ENCODE measurements at regions not wholly inside any gene's neighbourhood (a gene's known extent, or its start where the extent isn't known, plus 50 kb on each side); places are given as distances from the start of the nearest gene placed in this dataset.
A peak's percentile ranks its signal among the peaks of the same experiment; 100 is the strongest.

DNA sequence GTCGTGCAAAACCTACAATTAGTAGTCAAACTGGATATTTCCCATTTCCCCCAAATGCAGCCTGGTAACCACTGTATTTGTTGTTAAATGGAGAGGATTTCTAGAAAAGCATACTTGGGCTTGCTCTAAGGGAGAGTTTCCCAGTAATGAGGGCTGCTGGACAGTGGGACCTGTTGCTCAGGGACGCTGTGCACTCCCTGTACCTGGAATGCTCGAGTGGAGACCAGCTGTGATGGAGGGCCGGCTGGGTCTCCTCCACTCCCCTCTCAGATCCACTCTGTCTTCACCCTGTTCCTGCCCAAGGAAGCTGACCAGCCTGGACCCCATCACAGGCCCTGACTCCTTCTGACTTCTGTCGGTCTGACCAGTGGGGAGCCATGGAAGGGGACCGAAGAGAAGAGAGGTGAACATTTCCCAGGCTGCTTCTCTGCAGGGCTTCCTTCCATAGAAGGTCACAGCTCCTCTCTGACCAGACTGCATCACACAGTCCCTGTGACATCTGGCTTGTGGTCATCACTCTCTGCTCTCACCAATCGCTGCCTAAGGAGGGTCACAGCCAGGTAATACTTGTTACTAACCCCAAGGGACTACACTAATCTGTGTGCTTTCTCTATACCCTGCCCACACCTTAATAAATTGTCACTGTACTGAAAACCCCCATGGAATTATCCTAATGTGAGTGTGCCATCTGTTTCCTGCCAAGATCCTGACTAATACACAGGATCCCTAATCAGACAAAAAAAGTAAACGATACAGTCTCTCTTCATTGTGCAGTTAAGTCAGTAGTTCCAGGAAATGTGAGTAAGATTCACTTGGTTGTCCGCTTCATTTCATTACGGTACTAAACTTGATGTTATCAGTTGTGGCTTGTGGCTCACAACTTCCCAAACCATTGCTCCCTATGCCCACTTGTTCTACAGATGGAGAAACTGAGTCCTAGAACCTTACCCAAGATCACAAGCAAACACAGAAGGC lies 102.4 kb downstream of the CCT6B start:
- no peaks in the 10 kb centered on the region for H3K36me3 ChIP-seq (ENCODE audit: control insufficient read depth, insufficient read depth, low read length)
- no peaks in the 10 kb centered on the region for H3K27me3 ChIP-seq (ENCODE audit: control insufficient read depth, insufficient read depth, low read length)
- DNase-seq (no peak), ATAC-seq (ENCODE audit: low read depth in 2 of 2) (no peak)
- Mint-ChIP-seq H3K27me3 (peaks cover 10% of the 10 kb centered on the region), H3K9me3 (no peaks in the 10 kb centered on the region), H3K27ac (no peak overlapping the region), H3K4me1 (peaks cover 0 to 3% (median 0%) of the 10 kb centered on the region in 4 donors), H3K4me3 (no peak overlapping the region), H3K36me3 (no peaks in the 10 kb centered on the region)
- H3K4me1 ChIP-seq (ENCODE audit: control insufficient read depth, insufficient read depth, low read length, poor library complexity, severe bottlenecking): no peaks in the 10 kb centered on the region
- H3K9me3 ChIP-seq (ENCODE audit: control insufficient read depth in 2 of 2, low read length in 2 of 2): no peaks in the 10 kb centered on the region
- H3K4me3 ChIP-seq (ENCODE audit: low read depth, low read length): no peak overlapping the region
- no peak overlapping the region for H3K27ac ChIP-seq (ENCODE audit: insufficient read depth, low read length, poor library complexity, severe bottlenecking)

- H3K9me3 Mint-ChIP-seq: no peaks in the 10 kb centered on the region
- no peaks in the 10 kb centered on the region for H3K36me3 Mint-ChIP-seq
- no peak overlapping the region for H3K4me3 Mint-ChIP-seq
These were observed 107.3 kb downstream of the CCT6B start for GRCh38 chr17:34853924-34854323.

DNA sequence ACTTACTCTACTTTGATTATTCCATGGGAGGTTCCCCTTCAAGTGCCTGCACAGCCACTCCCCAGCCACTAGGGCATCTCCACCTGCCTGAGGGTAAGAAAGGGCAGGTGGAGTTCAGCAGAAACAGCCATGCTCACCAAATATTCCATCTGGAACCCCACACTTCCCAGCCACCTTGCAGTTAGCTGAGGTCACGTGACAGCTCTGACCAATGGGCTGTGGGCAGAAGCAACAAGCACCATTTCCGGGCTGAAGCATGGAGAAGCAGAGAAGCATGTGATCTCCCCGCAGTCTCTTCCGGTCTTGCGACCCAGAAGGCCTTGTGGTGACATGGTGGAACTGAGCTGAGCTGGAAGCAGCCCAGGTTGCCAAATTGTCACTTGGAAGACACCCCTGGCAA lies 108.6 kb downstream of the CCT6B start:
- no peaks in the 10 kb centered on the region for H3K36me3 ChIP-seq (ENCODE audit: control insufficient read depth, insufficient read depth, low read length)
- DNase-seq: no peak
- H3K9me3 ChIP-seq (ENCODE audit: control insufficient read depth in 2 of 2, low read length in 2 of 2): no peaks in the 10 kb centered on the region
- no peak overlapping the region for H3K27ac ChIP-seq (ENCODE audit: insufficient read depth, low read length, poor library complexity, severe bottlenecking)
- H3K27me3 Mint-ChIP-seq: peaks cover 5% of the 10 kb centered on the region
- no peaks in the 10 kb centered on the region for H3K36me3 Mint-ChIP-seq
- H3K27ac Mint-ChIP-seq: no peak overlapping the region
- no peak overlapping the region for H3K4me3 Mint-ChIP-seq
- H3K9me3 Mint-ChIP-seq: no peaks in the 10 kb centered on the region
- no peaks in the 10 kb centered on the region for H3K4me1 ChIP-seq (ENCODE audit: control insufficient read depth, insufficient read depth, low read length, poor library complexity, severe bottlenecking)
- no peak overlapping the region for H3K4me3 ChIP-seq (ENCODE audit: low read depth, low read length)
- ATAC-seq (ENCODE audit: low read depth in 2 of 2): no peak
- H3K27me3 ChIP-seq (ENCODE audit: control insufficient read depth, insufficient read depth, low read length): no peaks in the 10 kb centered on the region
- H3K4me1 Mint-ChIP-seq: peaks cover 0 to 17% (median 2%) of the 10 kb centered on the region in 4 donors

More at GRCh38 chr17:34853924-34854323, 107.3 kb downstream of the CCT6B start:
- ATAC-seq (ENCODE audit: low read depth in 2 of 2): no peak
- no peaks in the 10 kb centered on the region for H3K36me3 ChIP-seq (ENCODE audit: control insufficient read depth, insufficient read depth, low read length)
- no peaks in the 10 kb centered on the region for H3K27me3 ChIP-seq (ENCODE audit: control insufficient read depth, insufficient read depth, low read length)
- H3K4me3 ChIP-seq (ENCODE audit: low read depth, low read length): no peak overlapping the region
- no peak overlapping the region for H3K27ac Mint-ChIP-seq
- H3K27ac ChIP-seq (ENCODE audit: insufficient read depth, low read length, poor library complexity, severe bottlenecking): no peak overlapping the region
- H3K4me1 Mint-ChIP-seq: peaks cover 0 to 8% (median 3%) of the 10 kb centered on the region in 4 donors
- no peak for DNase-seq
- H3K4me1 ChIP-seq (ENCODE audit: control insufficient read depth, insufficient read depth, low read length, poor library complexity, severe bottlenecking): no peaks in the 10 kb centered on the region
- H3K9me3 ChIP-seq (ENCODE audit: control insufficient read depth in 2 of 2, low read length in 2 of 2): no peaks in the 10 kb centered on the region
- H3K27me3 Mint-ChIP-seq: peaks cover 5% of the 10 kb centered on the region

DNA sequence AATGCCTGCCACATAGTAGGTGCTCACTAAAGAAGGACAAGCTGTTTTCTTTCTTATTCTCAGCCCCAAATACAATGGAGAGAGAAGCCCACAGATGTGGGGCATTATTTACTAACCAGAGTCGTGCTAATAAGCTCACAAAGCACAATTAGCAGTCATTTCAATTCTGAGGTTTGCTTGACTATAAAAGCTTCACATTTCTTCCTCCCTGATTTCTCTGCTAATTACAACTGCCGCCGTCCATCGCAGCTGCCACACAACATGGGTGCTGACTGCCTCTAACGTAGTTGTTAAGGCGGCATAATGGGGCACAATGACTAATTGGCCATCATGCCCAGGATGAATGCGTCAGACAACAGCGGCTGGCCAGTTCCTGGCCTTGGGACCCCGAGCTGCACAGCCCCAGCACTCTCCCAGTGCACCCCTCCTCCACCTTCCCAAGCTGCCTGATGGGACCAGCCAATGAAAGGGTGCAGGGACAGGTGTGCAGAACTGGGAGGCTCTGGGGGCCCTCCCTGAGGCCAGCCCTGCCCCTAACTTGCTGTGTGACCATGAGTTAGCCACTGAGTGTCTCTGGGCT lies 109.2 kb downstream of the CCT6B start:
- no peaks in the 10 kb centered on the region for H3K9me3 Mint-ChIP-seq
- peaks cover 0 to 20% (median 2%) of the 10 kb centered on the region in 4 donors for H3K4me1 Mint-ChIP-seq
- H3K4me3 Mint-ChIP-seq: no peak overlapping the region
- DNase-seq (no peak), ATAC-seq (ENCODE audit: low read depth in 2 of 2) (no peak)
- Histone ChIP-seq H3K4me1 (ENCODE audit: control insufficient read depth, insufficient read depth, low read length, poor library complexity, severe bottlenecking) (no peaks in the 10 kb centered on the region), H3K27me3 (ENCODE audit: control insufficient read depth, insufficient read depth, low read length) (no peaks in the 10 kb centered on the region), H3K36me3 (ENCODE audit: control insufficient read depth, insufficient read depth, low read length) (no peaks in the 10 kb centered on the region), H3K4me3 (ENCODE audit: low read depth, low read length) (no peak overlapping the region), H3K9me3 (ENCODE audit: control insufficient read depth in 2 of 2, low read length in 2 of 2) (no peaks in the 10 kb centered on the region), H3K27ac (ENCODE audit: insufficient read depth, low read length, poor library complexity, severe bottlenecking) (no peak overlapping the region)
- no peaks in the 10 kb centered on the region for H3K36me3 Mint-ChIP-seq
- H3K27me3 Mint-ChIP-seq: peaks cover 5% of the 10 kb centered on the region
- H3K27ac Mint-ChIP-seq: no peak overlapping the region

DNA sequence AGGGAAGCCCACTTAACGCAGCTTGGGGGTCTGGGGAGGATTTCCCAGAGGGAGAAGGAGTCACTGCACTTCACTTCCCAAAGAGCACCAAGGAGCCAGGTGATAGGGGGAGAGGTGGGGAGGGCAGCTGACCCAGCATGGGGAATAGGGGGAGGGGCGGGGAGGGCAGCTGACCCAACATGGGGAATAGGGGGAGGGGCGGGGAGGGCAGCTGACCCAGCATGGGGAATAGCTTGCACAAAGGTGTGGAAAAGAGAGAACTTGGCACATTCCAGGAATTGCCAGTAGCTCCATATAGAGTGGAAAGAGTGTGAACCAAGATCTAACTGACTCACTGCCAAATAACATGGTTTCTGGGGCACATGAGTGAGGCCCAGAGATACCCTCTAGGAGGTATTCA lies 110.3 kb downstream of the CCT6B start:
- Mint-ChIP-seq H3K9me3 (no peaks in the 10 kb centered on the region), H3K4me3 (no peak overlapping the region), H3K4me1 (peaks cover 0 to 22% (median 2%) of the 10 kb centered on the region in 4 donors), H3K27ac (no peak overlapping the region), H3K27me3 (peaks cover 5% of the 10 kb centered on the region), H3K36me3 (no peaks in the 10 kb centered on the region)
- Histone ChIP-seq H3K27me3 (ENCODE audit: control insufficient read depth, insufficient read depth, low read length) (no peaks in the 10 kb centered on the region), H3K4me3 (ENCODE audit: low read depth, low read length) (no peak overlapping the region), H3K36me3 (ENCODE audit: control insufficient read depth, insufficient read depth, low read length) (no peaks in the 10 kb centered on the region), H3K4me1 (ENCODE audit: control insufficient read depth, insufficient read depth, low read length, poor library complexity, severe bottlenecking) (no peaks in the 10 kb centered on the region), H3K27ac (ENCODE audit: insufficient read depth, low read length, poor library complexity, severe bottlenecking) (no peak overlapping the region), H3K9me3 (ENCODE audit: control insufficient read depth in 2 of 2, low read length in 2 of 2) (no peaks in the 10 kb centered on the region)
- DNase-seq: no peak
- no peak for ATAC-seq (ENCODE audit: low read depth in 2 of 2)

DNA sequence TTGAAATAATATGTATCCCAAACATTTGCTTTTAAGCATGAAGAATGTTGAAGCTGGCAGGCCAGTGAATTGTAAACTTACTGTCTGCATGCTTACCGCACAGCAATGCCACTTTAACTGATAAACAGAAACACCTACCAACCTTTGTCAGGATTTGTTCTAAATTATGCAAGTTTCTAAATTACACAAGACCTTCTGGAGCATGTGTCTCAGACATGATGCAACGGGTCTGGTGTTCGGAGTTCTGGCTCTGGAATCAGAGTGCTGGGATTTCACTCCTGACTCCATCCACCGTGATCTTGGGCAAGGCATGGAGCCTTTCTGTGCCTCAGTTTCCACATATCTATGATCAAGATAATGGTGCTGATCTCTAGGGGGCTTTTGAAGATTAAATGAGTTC lies 111.2 kb downstream of the CCT6B start:
- Histone ChIP-seq H3K27me3 (ENCODE audit: control insufficient read depth, insufficient read depth, low read length) (no peaks in the 10 kb centered on the region), H3K9me3 (ENCODE audit: control insufficient read depth in 2 of 2, low read length in 2 of 2) (no peaks in the 10 kb centered on the region), H3K4me1 (ENCODE audit: control insufficient read depth, insufficient read depth, low read length, poor library complexity, severe bottlenecking) (no peaks in the 10 kb centered on the region), H3K27ac (ENCODE audit: insufficient read depth, low read length, poor library complexity, severe bottlenecking) (no peak overlapping the region), H3K36me3 (ENCODE audit: control insufficient read depth, insufficient read depth, low read length) (no peaks in the 10 kb centered on the region), H3K4me3 (ENCODE audit: low read depth, low read length) (no peak overlapping the region)
- Mint-ChIP-seq H3K4me3 (no peak overlapping the region), H3K27ac (no peak overlapping the region), H3K27me3 (no peaks in the 10 kb centered on the region), H3K9me3 (peaks cover 0 to 2% (median 0%) of the 10 kb centered on the region in 7 donors), H3K4me1 (peaks cover 0 to 22% (median 3%) of the 10 kb centered on the region in 4 donors), H3K36me3 (no peaks in the 10 kb centered on the region)
- DNase-seq (no peak), ATAC-seq (ENCODE audit: low read depth in 2 of 2) (no peak)

GRCh38 chr17:34847938-34848337 lies 113.3 kb downstream of the CCT6B start:
- Mint-ChIP-seq H3K36me3 (no peaks in the 10 kb centered on the region), H3K9me3 (peaks cover 0 to 2% (median 0%) of the 10 kb centered on the region in 7 donors), H3K4me3 (no peak overlapping the region), H3K4me1 (peaks cover 0 to 22% (median 3%) of the 10 kb centered on the region in 4 donors), H3K27ac (peak overlapping the region in 1 of 3 donors; percentile 7), H3K27me3 (no peaks in the 10 kb centered on the region)
- Histone ChIP-seq H3K4me1 (ENCODE audit: control insufficient read depth, insufficient read depth, low read length, poor library complexity, severe bottlenecking) (peaks cover 19% of the 10 kb centered on the region), H3K9me3 (ENCODE audit: control insufficient read depth in 2 of 2, low read length in 2 of 2) (no peaks in the 10 kb centered on the region), H3K27me3 (ENCODE audit: control insufficient read depth, insufficient read depth, low read length) (no peaks in the 10 kb centered on the region), H3K36me3 (ENCODE audit: control insufficient read depth, insufficient read depth, low read length) (no peaks in the 10 kb centered on the region), H3K4me3 (ENCODE audit: low read depth, low read length) (no peak overlapping the region), H3K27ac (ENCODE audit: insufficient read depth, low read length, poor library complexity, severe bottlenecking) (no peak overlapping the region)
- DNase-seq: no peak
- ATAC-seq (ENCODE audit: low read depth in 2 of 2): no peak

All from CD4-positive, CD25-positive, alpha-beta regulatory T cell (primary cell).